Motor neuron (in vitro differentiated cells): ENCODE measurements at regions not wholly inside any gene's neighbourhood (a gene's known extent, or its start where the extent isn't known, plus 50 kb on each side); places are given as distances from the start of the nearest gene placed in this dataset.

Source experiments
- ATAC-seq, 8 experiments: fragments of 200-7000 bp; cut with Tn5 transposase; replicated peaks in 6 of 8; 2 replicates each; pipeline ENCODE4 v1.8.0; 2021; ENCODE audit warnings: mild to moderate bottlenecking in 8 of 8, moderate library complexity in 8 of 8
- H3K27ac ChIP-seq, 2 donors: fragments of 250-450 bp; sonication (Bioruptor Pico); 2 replicates each; pipeline ENCODE4 v1.9.0; 2021; ENCODE audit warnings: antibody characterized with exemption in 2 of 2, mild to moderate bottlenecking in 2 of 2, moderate library complexity in 1 of 2
- H3K4me1 ChIP-seq, 2 donors: fragments of 250-450 bp; sonication (Bioruptor Pico); replicated peaks in 1 of 2; 2 replicates each; pipeline ENCODE4 v1.6.1; 2021; ENCODE audit warnings: antibody characterized with exemption in 2 of 2, mild to moderate bottlenecking in 2 of 2, moderate library complexity in 1 of 2
- H3K4me3 ChIP-seq, 5 donors: fragments of 250-450 bp; sonication (Bioruptor Pico); 2 replicates each; pipeline ENCODE4 v1.9.0; 2021; ENCODE audit warnings: antibody characterized with exemption in 5 of 5, mild to moderate bottlenecking in 5 of 5, moderate library complexity in 4 of 5
- WGBS, 10 experiments: fragments of 450-650 bp; shearing (Covaris generic); methylation state at CpG; one replicate each; pipeline ENCODE4 v1.0.0; 2022; 5-methylcytosine and 5-hydroxymethylcytosine counted together
- in situ Hi-C, 9 experiments: fragments of 400-800 bp; cut with MboI; loops; one replicate each; pipeline ENCODE4 v1.15.0; 2021; ENCODE audit warnings: low sequenced_read_pairs in 9 of 9, low pct_unique_long_range_greater_than_20kb in 2 of 9; ENCODE audit not compliant: unreplicated experiment in 9 of 9

GRCh38 chr7:126222782-126223181 lies 1030.0 kb downstream of the GRM8 start:
- no peak for ATAC-seq
- H3K4me1 ChIP-seq: no peaks in the 10 kb centered on the region
- no peak overlapping the region for H3K27ac ChIP-seq
- in situ Hi-C loops: no loop called here
- WGBS, 10 experiments: 0 to 93% (median 40%) methylated on average over 1 to 3 of the region's 3 CpGs; no CpG with 5 or more reads in 2 of the 10 experiments
- H3K4me3 ChIP-seq: no peak overlapping the region

DNA sequence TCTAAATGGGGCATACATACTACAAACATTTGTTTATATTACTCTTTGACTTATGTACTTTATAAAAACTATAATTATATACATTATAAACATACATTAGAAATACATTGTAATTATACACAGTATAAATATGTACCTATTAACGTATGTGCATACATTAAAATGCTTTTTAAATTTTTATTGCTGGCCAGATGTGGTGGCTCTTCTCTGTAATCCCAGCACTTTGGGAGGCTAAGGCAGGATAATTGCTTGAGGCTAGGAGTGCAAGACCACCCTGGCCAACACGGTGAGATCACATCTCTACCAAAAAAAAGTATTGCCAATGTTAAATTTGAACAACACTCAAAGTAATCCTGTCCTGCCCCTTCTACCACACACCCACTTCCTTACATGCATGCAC lies 1037.0 kb downstream of the GRM8 start:
- Histone ChIP-seq H3K4me1 (no peaks in the 10 kb centered on the region), H3K4me3 (no peak overlapping the region), H3K27ac (no peak overlapping the region)
- in situ Hi-C loops: no loop called here
- peak in 1 of 8 experiments; percentile 91 for ATAC-seq
- WGBS, 10 experiments: 8 to 100% (median 63%) methylated on average over 1 to 2 of the region's 2 CpGs; no CpG with 5 or more reads in 2 of the 10 experiments

DNA sequence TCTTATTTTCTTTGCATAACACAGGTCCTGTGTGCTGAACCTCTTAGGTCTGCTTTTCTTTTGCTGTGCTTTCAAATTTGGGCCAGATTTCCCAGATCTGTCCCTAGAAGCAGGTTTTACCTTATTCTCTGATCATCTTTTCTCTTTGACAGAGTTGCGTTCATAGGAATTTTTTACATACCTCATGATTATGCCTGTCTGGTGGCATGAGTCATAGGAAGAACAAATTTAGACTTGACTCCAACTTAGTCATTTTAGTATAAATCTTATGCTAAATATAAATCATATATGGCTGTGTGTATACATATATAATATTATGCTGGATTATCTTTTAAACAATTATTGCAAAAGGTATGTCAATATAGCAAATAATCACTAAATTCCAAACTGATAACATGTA lies 1038.9 kb downstream of the GRM8 start:
- WGBS, 10 experiments: 0 to 100% (median 66%) methylated on average over 1 of the region's 1 CpG; no CpG with 5 or more reads in 2 of the 10 experiments
- ATAC-seq: no peak
- in situ Hi-C loops: no loop called here

DNA sequence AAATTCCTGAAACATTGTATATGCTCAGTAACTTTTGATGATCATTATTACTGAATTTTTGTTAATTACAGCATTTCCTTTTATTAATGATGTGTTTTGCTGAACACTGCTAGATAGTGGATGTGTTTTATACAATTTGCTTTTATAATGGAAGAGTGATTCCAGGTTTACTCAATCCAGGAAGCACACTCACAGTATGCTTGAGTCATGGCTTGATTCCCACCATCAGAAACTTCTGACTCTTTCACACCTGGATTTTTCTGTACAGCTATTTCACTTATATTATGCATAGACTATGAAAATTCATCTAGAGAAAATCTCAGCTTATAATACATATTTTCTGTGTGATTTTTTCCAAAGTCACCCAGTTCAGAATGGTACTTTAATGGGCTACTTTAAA lies 1040.9 kb downstream of the GRM8 start:
- Histone ChIP-seq H3K4me1 (no peaks in the 10 kb centered on the region), H3K27ac (no peak overlapping the region), H3K4me3 (no peak overlapping the region)
- in situ Hi-C loops: no loop called here
- ATAC-seq: no peak

More for the DNA sequence above, 1038.9 kb downstream of the GRM8 start:
- no peak overlapping the region for H3K27ac ChIP-seq
- no peak overlapping the region for H3K4me3 ChIP-seq
- H3K4me1 ChIP-seq: no peaks in the 10 kb centered on the region

- in situ Hi-C loops: no loop called here
Observed at GRCh38 chr7:126210707-126211106, 1042.0 kb downstream of the GRM8 start.

GRCh38 chr7:126203185-126203584 lies 1049.6 kb downstream of the GRM8 start:
- no peak overlapping the region for H3K27ac ChIP-seq
- peaks cover 0 to 6% of the 10 kb centered on the region in 2 donors for H3K4me1 ChIP-seq
- H3K4me3 ChIP-seq: no peak overlapping the region
- peak in 4 of 8 experiments; percentile 46 to 73 (median 57) for ATAC-seq
- in situ Hi-C loops: no loop called here
- 0 to 75% (median 31%) methylated on average over 1 of the region's 1 CpG for WGBS, 10 experiments

More at GRCh38 chr7:126210707-126211106, 1042.0 kb downstream of the GRM8 start:
- Histone ChIP-seq H3K4me1 (no peaks in the 10 kb centered on the region), H3K4me3 (no peak overlapping the region), H3K27ac (no peak overlapping the region)
- ATAC-seq: no peak

DNA sequence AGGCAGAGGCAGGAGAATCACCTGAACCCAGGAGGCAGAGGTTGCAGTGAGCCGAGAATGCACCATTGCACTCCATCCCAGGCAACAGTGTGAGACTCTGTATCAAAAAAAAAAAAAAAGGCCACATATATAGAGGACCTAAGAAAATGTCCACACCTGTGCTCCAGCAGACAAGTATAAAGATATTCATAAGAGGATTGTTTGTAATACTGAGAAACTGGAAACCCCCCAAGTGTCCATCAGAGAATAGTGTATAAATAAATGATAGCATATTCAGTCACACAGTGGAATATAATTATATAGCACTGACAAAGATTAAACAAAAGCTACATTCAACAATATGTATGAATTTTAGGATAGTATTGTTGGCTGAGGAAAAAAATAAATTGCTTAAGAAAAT lies 1050.6 kb downstream of the GRM8 start:
- no peak overlapping the region for H3K27ac ChIP-seq
- H3K4me3 ChIP-seq: no peak overlapping the region
- WGBS, 10 experiments: 11 to 100% (median 72%) methylated on average over 1 of the region's 1 CpG; no CpG with 5 or more reads in 6 of the 10 experiments
- no peak for ATAC-seq
- in situ Hi-C loops: no loop called here
- H3K4me1 ChIP-seq: peaks cover 0 to 6% of the 10 kb centered on the region in 2 donors

- WGBS, 10 experiments: 0 to 90% (median 60%) methylated on average over 1 to 3 of the region's 7 CpGs; no CpG with 5 or more reads in 5 of the 10 experiments
- in situ Hi-C loops: no loop called here
Observed at GRCh38 chr7:126185959-126186580, 1066.7 kb downstream of the GRM8 start.

GRCh38 chr7:126179916-126180315 lies 1072.8 kb downstream of the GRM8 start:
- H3K4me1 ChIP-seq: no peaks in the 10 kb centered on the region
- no peak for ATAC-seq
- in situ Hi-C loops: no loop called here
- no peak overlapping the region for H3K27ac ChIP-seq
- no peak overlapping the region for H3K4me3 ChIP-seq

More at GRCh38 chr7:126185959-126186580, 1066.7 kb downstream of the GRM8 start:
- no peak overlapping the region for H3K4me3 ChIP-seq
- no peak overlapping the region for H3K27ac ChIP-seq
- no peaks in the 10 kb centered on the region for H3K4me1 ChIP-seq
- ATAC-seq: peak in 1 of 8 experiments; percentile 90

DNA sequence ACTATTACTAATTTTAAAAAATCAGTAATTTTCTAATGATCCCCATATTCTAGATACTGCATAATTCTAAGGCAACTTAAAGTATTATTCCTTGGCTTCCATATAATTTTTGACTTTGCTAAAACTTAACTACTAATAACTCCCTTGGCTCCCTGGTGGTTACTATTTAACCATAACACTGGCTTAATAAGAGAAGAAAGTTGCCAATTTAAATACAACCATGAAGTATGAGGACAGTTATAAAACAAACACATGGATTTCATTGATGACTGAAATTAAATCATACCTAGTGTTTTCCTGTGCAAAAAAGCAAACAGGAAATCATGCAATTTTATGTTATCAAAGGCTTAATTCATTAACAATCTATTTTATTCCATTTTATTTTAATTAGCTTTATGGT lies 1073.9 kb downstream of the GRM8 start:
- Histone ChIP-seq H3K4me3 (no peak overlapping the region), H3K27ac (no peak overlapping the region), H3K4me1 (no peaks in the 10 kb centered on the region)
- no peak for ATAC-seq
- in situ Hi-C loops: no loop called here

DNA sequence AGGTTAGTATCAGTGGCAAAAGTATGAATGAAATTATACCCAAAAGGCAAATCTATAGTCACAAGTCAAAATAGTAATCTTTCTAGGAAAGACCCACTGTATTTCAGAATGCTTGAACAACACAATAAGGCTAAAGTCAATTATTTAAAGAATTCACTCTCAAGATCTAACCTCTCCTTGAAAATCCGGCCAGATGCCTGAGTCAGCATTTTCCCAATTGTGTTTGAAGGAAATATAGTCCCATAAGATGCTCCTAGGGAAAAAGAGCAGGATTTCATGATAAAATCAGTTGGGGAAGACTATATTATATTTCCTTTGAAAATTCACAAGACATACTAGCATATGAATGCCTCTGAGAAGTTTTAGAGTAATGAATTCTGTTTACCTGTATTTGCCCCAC lies 1075.0 kb downstream of the GRM8 start:
- in situ Hi-C loops: no loop called here
- WGBS, 10 experiments: 0 to 88% (median 0%) methylated on average over 1 of the region's 1 CpG; no CpG with 5 or more reads in 3 of the 10 experiments
- H3K27ac ChIP-seq: no peak overlapping the region
- no peak overlapping the region for H3K4me3 ChIP-seq
- no peaks in the 10 kb centered on the region for H3K4me1 ChIP-seq
- ATAC-seq: no peak

DNA sequence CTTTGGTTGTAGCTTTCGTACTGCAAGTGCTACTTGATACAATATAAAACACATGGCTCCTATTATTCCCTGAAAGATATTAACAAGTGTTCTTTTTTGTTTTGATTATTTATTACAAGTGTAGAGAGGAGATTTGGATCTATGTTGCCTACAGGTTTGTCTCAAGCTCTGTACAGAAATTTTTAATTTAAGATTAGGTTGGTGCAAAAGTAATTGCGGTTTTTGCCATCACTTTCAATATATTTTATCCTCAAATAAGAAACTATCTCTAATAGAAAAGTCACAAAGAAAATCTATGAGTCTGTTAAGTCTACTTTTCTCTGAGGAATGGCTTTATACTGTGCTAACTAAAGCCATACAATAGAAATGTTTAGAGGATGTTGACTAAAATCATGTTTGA lies 1086.1 kb downstream of the GRM8 start:
- 4 to 100% (median 90%) methylated on average over 1 to 2 of the region's 2 CpGs for WGBS, 10 experiments
- Histone ChIP-seq H3K4me3 (no peak overlapping the region), H3K27ac (no peak overlapping the region), H3K4me1 (no peaks in the 10 kb centered on the region)
- no peak for ATAC-seq
- in situ Hi-C loops: no loop called here

DNA sequence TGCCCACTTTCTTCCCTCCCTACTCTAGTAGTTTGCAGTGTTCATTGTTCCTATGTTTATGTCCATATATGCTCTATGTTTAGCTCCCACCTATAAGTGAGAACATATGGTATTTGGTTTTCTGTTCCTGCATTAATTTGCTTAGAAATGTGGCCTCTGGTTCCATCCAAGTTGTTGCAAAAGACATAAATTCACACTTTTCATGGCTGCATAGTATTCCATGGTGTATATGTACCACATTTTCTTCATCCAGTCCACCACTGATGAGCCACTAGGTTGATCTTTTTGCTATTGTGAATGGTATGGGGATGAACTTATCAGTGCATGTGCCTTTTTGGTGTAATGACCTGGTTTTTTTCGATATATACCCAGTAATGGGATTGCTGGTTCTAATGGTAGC lies 1089.1 kb downstream of the GRM8 start:
- Histone ChIP-seq H3K4me1 (no peaks in the 10 kb centered on the region), H3K4me3 (no peak overlapping the region), H3K27ac (no peak overlapping the region)
- 0 to 100% (median 67%) methylated on average over 1 of the region's 1 CpG; no CpG with 5 or more reads in 3 of the 10 experiments for WGBS, 10 experiments
- ATAC-seq: no peak
- in situ Hi-C loops: no loop called here

GRCh38 chr7:126157391-126157790 lies 1095.3 kb downstream of the GRM8 start:
- in situ Hi-C loops: no loop called here
- no peak for ATAC-seq
- WGBS, 10 experiments: 0 to 100% (median 80%) methylated on average over 1 to 2 of the region's 2 CpGs

More at GRCh38 chr7:126157391-126157790, 1095.3 kb downstream of the GRM8 start:
- no peak overlapping the region for H3K27ac ChIP-seq
- H3K4me1 ChIP-seq: no peaks in the 10 kb centered on the region
- no peak overlapping the region for H3K4me3 ChIP-seq
